B cell (primary cell): ENCODE measurements at regions not wholly inside any gene's neighbourhood (a gene's known extent, or its start where the extent isn't known, plus 50 kb on each side); places are given as distances from the start of the nearest gene placed in this dataset.

ENCODE experiments used
- CTCF ChIP-seq: fragments of 200-600 bp; IDR thresholded peaks from one replicate; pipeline ENCODE4 v1.8.0; 2022; ENCODE audit warnings: antibody characterized with exemption, mild to moderate bottlenecking
- EZH2 ChIP-seq: IDR thresholded peaks from 2 replicates; pipeline ENCODE4 v1.6.1; 2012; ENCODE audit warnings: borderline replicate concordance, low read depth, mild to moderate bottlenecking, moderate library complexity, low read length; ENCODE audit not compliant: insufficient read depth, poor library complexity, severe bottlenecking

DNA sequence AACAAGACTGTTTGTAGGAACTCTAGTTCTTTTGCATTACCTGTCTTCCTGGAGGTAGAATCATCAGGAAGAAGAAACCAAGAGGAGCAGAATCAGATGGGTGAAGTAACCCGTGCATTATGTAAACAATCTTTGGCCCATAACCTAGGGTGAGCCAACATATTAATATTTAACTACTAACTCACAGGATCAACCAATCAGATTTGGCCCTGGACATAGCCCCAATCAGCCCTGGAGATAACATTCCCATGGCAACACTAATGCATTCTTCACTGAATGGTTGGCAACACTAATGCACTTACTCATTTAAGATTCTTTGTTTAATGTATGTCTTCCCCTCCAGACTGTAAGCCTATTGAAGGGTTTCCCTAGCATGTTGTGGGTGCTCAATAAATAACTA, 72.0 kb upstream of the CTAGE1 start:
- TF ChIP-seq CTCF (no peak), EZH2 (no peak)
